ENCODE measurements at regions not wholly inside any gene's neighbourhood (a gene's known extent, or its start where the extent isn't known, plus 50 kb on each side); places are given as distances from the start of the nearest gene placed in this dataset.

DNA sequence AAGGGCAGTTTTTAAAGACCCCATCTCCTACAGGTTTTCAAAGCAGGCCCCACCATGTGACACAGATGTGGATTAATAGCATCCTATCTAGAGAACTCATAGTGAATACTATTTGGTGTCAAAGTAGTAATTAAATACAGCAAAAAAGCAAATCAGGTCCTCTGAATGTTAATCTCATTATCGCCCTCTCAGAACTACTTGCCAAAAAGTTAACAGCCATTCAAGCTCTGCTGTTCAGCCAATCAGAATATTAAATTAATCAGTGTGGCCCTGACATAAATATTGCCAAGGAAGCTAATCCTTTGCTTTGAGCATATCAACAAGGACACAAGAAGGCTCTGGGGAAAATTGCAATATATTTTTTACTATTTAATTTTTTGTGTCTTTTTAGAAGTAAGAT lies 428.9 kb upstream of the SOX11 start:
- DNase-seq (ENCODE audit: low read depth), result no peak
- H3K4me3 ChIP-seq (ENCODE audit: low read depth, low read length), result no peak overlapping the region
- TF ChIP-seq, protein P1, sequence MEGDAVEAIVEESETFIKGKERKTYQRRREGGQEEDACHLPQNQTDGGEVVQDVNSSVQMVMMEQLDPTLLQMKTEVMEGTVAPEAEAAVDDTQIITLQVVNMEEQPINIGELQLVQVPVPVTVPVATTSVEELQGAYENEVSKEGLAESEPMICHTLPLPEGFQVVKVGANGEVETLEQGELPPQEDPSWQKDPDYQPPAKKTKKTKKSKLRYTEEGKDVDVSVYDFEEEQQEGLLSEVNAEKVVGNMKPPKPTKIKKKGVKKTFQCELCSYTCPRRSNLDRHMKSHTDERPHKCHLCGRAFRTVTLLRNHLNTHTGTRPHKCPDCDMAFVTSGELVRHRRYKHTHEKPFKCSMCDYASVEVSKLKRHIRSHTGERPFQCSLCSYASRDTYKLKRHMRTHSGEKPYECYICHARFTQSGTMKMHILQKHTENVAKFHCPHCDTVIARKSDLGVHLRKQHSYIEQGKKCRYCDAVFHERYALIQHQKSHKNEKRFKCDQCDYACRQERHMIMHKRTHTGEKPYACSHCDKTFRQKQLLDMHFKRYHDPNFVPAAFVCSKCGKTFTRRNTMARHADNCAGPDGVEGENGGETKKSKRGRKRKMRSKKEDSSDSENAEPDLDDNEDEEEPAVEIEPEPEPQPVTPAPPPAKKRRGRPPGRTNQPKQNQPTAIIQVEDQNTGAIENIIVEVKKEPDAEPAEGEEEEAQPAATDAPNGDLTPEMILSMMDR (IDR thresholded peaks at IDR 0.05; ENCODE audit: insufficient read depth, low read length), result no peak

DNA sequence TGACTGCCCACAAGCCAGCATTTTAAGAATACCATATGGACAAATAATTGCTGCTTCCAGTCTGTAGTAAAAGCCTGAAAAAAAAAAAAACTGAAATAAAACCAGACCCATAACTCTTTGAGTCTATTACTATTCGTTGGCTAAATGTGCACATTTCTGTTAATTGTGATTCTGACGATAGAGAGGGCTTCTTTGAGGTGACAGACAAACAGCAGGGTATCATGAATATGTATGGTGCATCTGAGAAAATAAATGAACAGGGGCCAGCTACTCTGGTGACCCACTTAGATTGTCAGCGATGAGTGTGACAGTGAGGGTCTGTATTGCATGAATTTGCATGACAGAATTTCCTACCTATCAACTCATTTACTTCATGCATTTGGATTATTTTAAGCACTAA lies 427.8 kb upstream of the SOX11 start:
- no peak overlapping the region for H3K4me3 ChIP-seq (ENCODE audit: low read depth, low read length)
- DNase-seq (ENCODE audit: low read depth), result no peak
- TF ChIP-seq, protein P1 (IDR thresholded peaks at IDR 0.05; ENCODE audit: insufficient read depth, low read length), result no peak

DNA sequence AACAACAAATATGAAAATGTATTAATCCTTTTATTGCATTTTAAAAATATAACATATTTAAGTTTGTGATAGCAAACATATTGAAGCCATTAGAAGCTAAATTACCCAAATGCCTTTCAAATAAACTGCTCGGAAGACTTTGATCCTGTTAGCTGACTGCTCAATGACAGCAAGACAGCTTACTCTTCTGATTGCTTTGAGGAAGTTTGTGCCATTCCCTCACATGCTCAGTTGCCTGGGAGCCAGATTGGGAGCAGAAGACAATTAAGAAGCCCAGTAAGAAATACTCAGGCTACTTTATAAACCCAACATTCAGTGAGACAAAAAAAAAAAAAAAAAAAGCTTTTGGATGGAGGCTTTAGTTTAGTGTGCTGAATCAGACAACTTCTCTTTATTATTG lies 407.1 kb upstream of the SOX11 start:
- TF ChIP-seq, protein P1 (IDR thresholded peaks at IDR 0.05; ENCODE audit: insufficient read depth, low read length), result no peak
- no peak for DNase-seq (ENCODE audit: low read depth)
- no peak overlapping the region for H3K4me3 ChIP-seq (ENCODE audit: low read depth, low read length)

DNA sequence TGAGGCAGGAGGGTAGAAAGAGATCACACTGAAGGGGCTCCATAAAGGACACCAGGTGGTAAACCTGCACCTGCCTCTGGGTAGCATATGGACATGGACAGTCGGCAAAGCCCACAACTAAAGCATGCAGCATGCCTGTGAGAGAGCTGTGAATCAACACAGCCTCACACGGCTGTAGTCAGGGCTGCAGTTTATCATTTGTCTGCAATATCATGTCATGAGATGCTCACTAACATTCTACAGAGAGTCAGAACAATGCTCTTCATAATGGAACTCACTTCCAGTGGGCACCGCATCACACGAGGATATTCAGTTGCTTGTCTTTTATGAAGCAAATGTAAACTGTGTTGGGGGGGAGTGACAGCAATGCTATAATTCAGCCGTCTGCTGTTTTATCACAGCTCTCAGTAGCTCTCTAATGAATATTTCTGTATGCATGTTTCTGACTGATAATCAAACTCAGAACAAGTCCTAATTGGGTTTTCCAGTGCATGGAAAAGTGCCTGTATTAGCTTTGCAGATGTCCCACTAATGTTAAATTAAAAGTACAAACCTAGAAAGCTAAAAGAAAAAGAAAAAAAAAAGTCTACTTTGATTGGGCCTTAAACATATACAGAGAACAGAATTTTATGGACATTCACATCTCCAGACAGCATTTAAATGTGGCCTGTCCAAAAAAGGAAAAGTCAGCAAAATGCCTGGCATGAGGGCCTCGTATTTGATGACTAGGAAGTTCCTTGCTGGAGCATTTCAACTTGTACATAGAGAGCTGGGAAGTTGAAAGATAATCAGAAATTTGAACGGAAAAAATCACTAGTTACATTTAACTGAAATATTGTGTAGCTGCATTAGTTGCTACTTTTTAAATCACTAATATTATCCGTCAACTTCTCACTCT lies 406.1 kb upstream of the SOX11 start:
- TF ChIP-seq, protein P1 (IDR thresholded peaks at IDR 0.05; ENCODE audit: insufficient read depth, low read length), result no peak
- DNase-seq (ENCODE audit: low read depth), result no peak
- H3K4me3 ChIP-seq (ENCODE audit: low read depth, low read length), result no peak overlapping the region

DNA sequence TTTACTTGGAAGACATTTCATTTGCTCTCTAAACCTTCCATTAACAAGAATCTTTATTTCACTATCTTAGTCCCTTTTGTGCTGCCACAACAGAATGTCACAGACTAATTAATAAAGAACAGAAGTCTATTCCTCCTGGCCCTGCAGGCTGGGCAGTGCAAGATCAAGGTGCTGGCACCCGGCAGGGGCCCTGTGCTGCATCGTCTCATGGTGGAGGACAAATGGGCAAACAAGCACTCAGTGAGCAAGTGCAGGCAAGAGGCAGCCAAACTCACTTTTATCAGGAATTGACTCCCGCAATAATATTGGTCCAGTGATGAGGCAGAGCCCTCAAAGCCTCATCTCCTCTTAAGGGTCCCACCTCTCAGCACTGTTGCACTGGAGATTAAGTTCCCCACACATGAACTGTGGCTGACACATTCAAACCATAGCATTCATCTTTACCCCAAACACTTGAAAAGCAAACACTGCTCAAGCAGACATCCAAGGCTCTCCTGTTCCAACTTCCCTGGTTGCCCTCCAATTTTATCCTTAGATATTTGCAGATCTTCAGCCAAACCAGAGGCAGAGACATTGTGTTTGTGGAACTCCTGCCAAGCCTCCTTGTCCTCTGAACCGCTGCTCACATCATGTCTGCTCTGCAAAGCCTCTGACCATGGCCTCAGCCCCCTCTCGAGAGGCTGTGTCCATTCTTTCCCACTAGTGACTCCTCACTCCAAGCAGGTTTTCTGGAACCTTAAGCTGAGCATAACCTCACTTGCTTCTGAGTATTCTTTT lies 404.4 kb upstream of the SOX11 start:
- TF ChIP-seq, protein P1 (IDR thresholded peaks at IDR 0.05; ENCODE audit: insufficient read depth, low read length), result no peak
- DNase-seq (ENCODE audit: low read depth), result no peak
- H3K4me3 ChIP-seq (ENCODE audit: low read depth, low read length), result no peak overlapping the region

DNA sequence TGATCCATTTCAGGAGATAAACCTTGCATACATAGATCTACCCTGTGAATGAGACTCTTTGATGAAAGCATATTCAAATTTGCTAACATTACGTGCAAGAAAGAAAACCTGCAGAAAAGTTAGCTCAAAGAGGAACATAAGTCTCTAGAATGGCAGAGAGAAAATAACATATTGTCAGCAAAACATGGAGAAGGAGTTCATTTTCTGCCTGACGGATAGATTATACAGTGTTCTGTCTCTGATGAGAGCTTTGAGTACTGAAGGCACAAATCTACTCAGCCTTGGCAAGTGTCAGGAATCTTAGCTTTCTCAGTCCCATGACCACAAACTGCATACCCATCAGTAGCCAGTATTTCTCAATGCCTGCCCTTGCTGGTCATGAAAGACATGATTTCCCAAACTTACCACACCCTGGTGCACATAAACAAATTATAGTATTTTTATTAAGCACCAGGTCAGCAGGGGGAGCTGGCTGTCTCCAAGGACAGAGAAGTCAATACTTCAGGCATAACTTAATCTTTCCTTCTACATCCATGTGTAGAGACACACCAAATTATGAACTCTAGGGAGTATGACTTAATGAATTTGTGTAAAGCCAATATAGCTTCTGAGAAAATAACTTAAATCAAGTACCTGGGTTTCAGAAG lies 401.2 kb upstream of the SOX11 start:
- TF ChIP-seq, protein P1 (IDR thresholded peaks at IDR 0.05; ENCODE audit: insufficient read depth, low read length), result no peak

More for the DNA sequence above, 401.2 kb upstream of the SOX11 start:
- no peak for DNase-seq (ENCODE audit: low read depth)
- H3K4me3 ChIP-seq (ENCODE audit: low read depth, low read length), result no peak overlapping the region
